ENCODE measurements at regions not wholly inside any gene's neighbourhood (a gene's known extent, or its start where the extent isn't known, plus 50 kb on each side); places are given as distances from the start of the nearest gene placed in this dataset.

GRCh38 chr9:78724896-78725295 is 428.0 kb downstream of the PSAT1 start:
- TF ChIP-seq POLR2AphosphoS5 (IDR thresholded peaks at IDR 0.05) (no peak), POLR2A (IDR thresholded peaks at IDR 0.05) (no peak)
- no peak for DNase-seq (ENCODE audit: low spot score in 2 of 2)
- Histone ChIP-seq H3K27ac (no peak overlapping the region), H3K36me3 (no peaks in the 10 kb centered on the region), H3K9me3 (peaks cover 0 to 26% of the 10 kb centered on the region in 2 donors), H3K4me1 (no peaks in the 10 kb centered on the region), H3K4me3 (no peak overlapping the region), H3K27me3 (no peaks in the 10 kb centered on the region)
- intact Hi-C loops (cut with DNase I; ENCODE audit: low total_unique reads) = no loop called here

- no peak for TF ChIP-seq POLR2AphosphoS5 (IDR thresholded peaks at IDR 0.05)
- no peak for TF ChIP-seq POLR2A (IDR thresholded peaks at IDR 0.05)
- TF ChIP-seq CTCF (IDR thresholded peaks at IDR 0.05) = no peak
- H3K4me3 ChIP-seq = no peak overlapping the region
- H3K27me3 ChIP-seq = no peaks in the 10 kb centered on the region
- H3K27ac ChIP-seq = no peak overlapping the region
- no peaks in the 10 kb centered on the region for H3K4me1 ChIP-seq
- no peak for DNase-seq (ENCODE audit: low spot score in 2 of 2)
- H3K9me3 ChIP-seq = peaks cover 0 to 26% of the 10 kb centered on the region in 2 donors
- intact Hi-C loops (cut with DNase I; ENCODE audit: low total_unique reads) = no loop called here
- H3K36me3 ChIP-seq = no peaks in the 10 kb centered on the region
Measured at GRCh38 chr9:78725503-78725902, 428.6 kb downstream of the PSAT1 start.

- TF ChIP-seq CTCF (IDR thresholded peaks at IDR 0.05) = no peak
- no peak for TF ChIP-seq POLR2AphosphoS5 (IDR thresholded peaks at IDR 0.05)
- TF ChIP-seq POLR2A (IDR thresholded peaks at IDR 0.05) = no peak
Measured at GRCh38 chr9:78745331-78745730, 448.4 kb downstream of the PSAT1 start.

GRCh38 chr9:78746010-78746409 is 449.1 kb downstream of the PSAT1 start:
- H3K36me3 ChIP-seq = no peaks in the 10 kb centered on the region
- peaks cover 0 to 7% of the 10 kb centered on the region in 2 donors for H3K9me3 ChIP-seq
- intact Hi-C loops (cut with DNase I; ENCODE audit: low total_unique reads) = no loop called here
- no peaks in the 10 kb centered on the region for H3K4me1 ChIP-seq
- no peaks in the 10 kb centered on the region for H3K27me3 ChIP-seq
- DNase-seq (ENCODE audit: low spot score in 2 of 2) = no peak
- H3K27ac ChIP-seq = no peak overlapping the region
- TF ChIP-seq POLR2A (IDR thresholded peaks at IDR 0.05) (no peak), CTCF (IDR thresholded peaks at IDR 0.05) (no peak), POLR2AphosphoS5 (IDR thresholded peaks at IDR 0.05) (no peak)
- no peak overlapping the region for H3K4me3 ChIP-seq

More at GRCh38 chr9:78745331-78745730, 448.4 kb downstream of the PSAT1 start:
- H3K27ac ChIP-seq = no peak overlapping the region
- intact Hi-C loops (cut with DNase I; ENCODE audit: low total_unique reads) = no loop called here
- H3K4me1 ChIP-seq = no peaks in the 10 kb centered on the region
- H3K27me3 ChIP-seq = no peaks in the 10 kb centered on the region
- DNase-seq (ENCODE audit: low spot score in 2 of 2) = no peak
- peaks cover 0 to 6% of the 10 kb centered on the region in 2 donors for H3K9me3 ChIP-seq
- H3K36me3 ChIP-seq = no peaks in the 10 kb centered on the region
- H3K4me3 ChIP-seq = no peak overlapping the region

- Histone ChIP-seq H3K36me3 (no peaks in the 10 kb centered on the region), H3K4me3 (no peak overlapping the region), H3K9me3 (peaks cover 6 to 10% of the 10 kb centered on the region in 2 donors), H3K4me1 (no peaks in the 10 kb centered on the region), H3K27ac (no peak overlapping the region), H3K27me3 (no peaks in the 10 kb centered on the region)
- TF ChIP-seq CTCF (IDR thresholded peaks at IDR 0.05) (no peak), POLR2AphosphoS5 (IDR thresholded peaks at IDR 0.05) (no peak), POLR2A (IDR thresholded peaks at IDR 0.05) (no peak)
- no peak for DNase-seq (ENCODE audit: low spot score in 2 of 2)
- intact Hi-C loops (cut with DNase I; ENCODE audit: low total_unique reads) = no loop called here
Measured at GRCh38 chr9:78753039-78753438, 456.1 kb downstream of the PSAT1 start.

Data from breast epithelium (tissue), 4 donors.